H1 (cell line): ENCODE measurements at regions not wholly inside any gene's neighbourhood (a gene's known extent, or its start where the extent isn't known, plus 50 kb on each side); places are given as distances from the start of the nearest gene placed in this dataset.

ENCODE experiments used
- CTCF ChIA-PET: fragments of 300-600 bp; sonication (Branson Sonifier 250); formaldehyde crosslinking; loops from one replicate; lab custom pipeline; 2021; ENCODE audit not compliant: partially characterized antibody; lab: Charles Lee
- POLR2A ChIA-PET: fragments of 300-600 bp; sonication (Branson Sonifier 250); formaldehyde crosslinking; loops from one replicate; lab custom pipeline; 2021; ENCODE audit warnings: inconsistent platforms; ENCODE audit not compliant: partially characterized antibody; lab: Charles Lee
- DNase-seq, 2 experiments: peaks; one replicate each; pipeline versions ENCODE4 v3.0.0 to v3.0.0-alpha.2; 2010 to 2022; ENCODE audit warnings: low spot score in 2 of 2, low read depth in 1 of 2, mixed read lengths in 1 of 2
- FAIRE-seq: peaks from 2 replicates; lab custom pipeline; 2011; peaks lifted over from hg19 to GRCh38; lab: Jason Lieb, UNC
- H2AFZ ChIP-seq: 2 replicates; pipeline ENCODE4 v1.8.1; 2012; ENCODE audit warnings: low read length, inconsistent platforms
- H2AK5ac ChIP-seq: 2 replicates; pipeline ENCODE4 v1.6.1; 2013; ENCODE audit warnings: low read depth, low read length
- H2BK120ac ChIP-seq: replicated peaks from 2 replicates; pipeline ENCODE3; 2013; ENCODE audit warnings: low read depth, low read length, inconsistent platforms
- H2BK12ac ChIP-seq: 2 replicates; pipeline ENCODE4 v1.6.1; 2013; ENCODE audit warnings: low read depth, low read length
- H2BK15ac ChIP-seq: 2 replicates; pipeline ENCODE4 v1.6.1; 2013; ENCODE audit warnings: low read length
- H2BK20ac ChIP-seq: 2 replicates; pipeline ENCODE4 v1.6.1; 2013; ENCODE audit warnings: low read length
- H2BK5ac ChIP-seq: 2 replicates; pipeline ENCODE4 v1.6.1; 2013; ENCODE audit warnings: low read depth, low read length
- H3K14ac ChIP-seq: 2 replicates; pipeline ENCODE4 v1.6.1; 2013; ENCODE audit warnings: inconsistent platforms; ENCODE audit not compliant: insufficient read length
- H3K18ac ChIP-seq: 2 replicates; pipeline ENCODE4 v1.6.1; 2013; ENCODE audit warnings: low read length; ENCODE audit errors: extremely low read depth
- H3K23ac ChIP-seq: 2 replicates; pipeline ENCODE4 v1.6.1; 2013; ENCODE audit warnings: inconsistent platforms; ENCODE audit not compliant: insufficient read length
- H3K23me2 ChIP-seq: 2 replicates; pipeline ENCODE4 v1.6.1; 2013; ENCODE audit warnings: low read depth, low read length
- H3K27ac ChIP-seq: 2 replicates; pipeline ENCODE4 v1.6.1; 2011; ENCODE audit warnings: low read depth, low read length, inconsistent platforms
- H3K27me3 ChIP-seq, 4 experiments: replicated peaks in 1 of 4; 1 replicate in 1 of 4; 2 replicates in 3 of 4; pipeline versions ENCODE4 v1.6.1 to v1.8.1; 2011 to 2013; ENCODE audit warnings: low read length in 3 of 4, mild to moderate bottlenecking in 3 of 4, inconsistent platforms in 2 of 4, mixed read lengths in 2 of 4, moderate library complexity in 1 of 4; ENCODE audit not compliant: control insufficient read depth in 3 of 4, insufficient read depth in 3 of 4; ENCODE audit errors: extremely low read depth in 1 of 4
- H3K36me3 ChIP-seq, 4 experiments: 2 replicates each; pipeline versions ENCODE4 v1.6.1 to v1.8.1; 2011 to 2013; ENCODE audit warnings: mild to moderate bottlenecking in 4 of 4, low read length in 3 of 4, moderate library complexity in 2 of 4, control low read depth in 1 of 4, inconsistent platforms in 1 of 4; ENCODE audit not compliant: insufficient read depth in 4 of 4, control insufficient read depth in 2 of 4
- H3K4ac ChIP-seq: replicated peaks from 2 replicates; pipeline ENCODE3; 2013; ENCODE audit warnings: low read length, low read depth, mixed read lengths, inconsistent platforms; ENCODE audit not compliant: insufficient read length
- H3K4me1 ChIP-seq, 4 experiments: replicated peaks in 1 of 4; 1 replicate in 1 of 4; 2 replicates in 3 of 4; pipeline versions ENCODE4 v1.6.1 to v1.8.1; 2011 to 2013; ENCODE audit warnings: low read length in 3 of 4, inconsistent platforms in 2 of 4, mixed read lengths in 1 of 4; ENCODE audit not compliant: insufficient read depth in 4 of 4, control insufficient read depth in 3 of 4
- H3K4me2 ChIP-seq, 2 experiments: 2 replicates each; pipeline versions ENCODE4 v1.6.1 to v1.8.1; 2011 to 2013; ENCODE audit warnings: low read depth in 2 of 2, low read length in 2 of 2, control low read depth in 1 of 2, inconsistent platforms in 1 of 2, mild to moderate bottlenecking in 1 of 2; ENCODE audit not compliant: insufficient read depth in 1 of 2
- H3K4me3 ChIP-seq, 4 experiments: fragments of 200-600, 300-600 bp in 1 of 4; sonication (generic), shearing (Covaris generic), sonication (Bioruptor Twin) in 1 of 4; 2 replicates each; pipeline versions ENCODE4 v1.5.1 to v1.8.1; 2011 to 2016; ENCODE audit warnings: low read length in 4 of 4, low read depth in 3 of 4, control low read depth in 2 of 4, inconsistent platforms in 2 of 4, mild to moderate bottlenecking in 2 of 4, mixed read lengths in 1 of 4, moderate library complexity in 1 of 4; ENCODE audit not compliant: insufficient read depth in 2 of 4; ENCODE audit errors: extremely low read depth in 1 of 4
- H3K56ac ChIP-seq: replicated peaks from 2 replicates; pipeline ENCODE3; 2013; ENCODE audit warnings: low read depth, mild to moderate bottlenecking, mixed read lengths, low read length, inconsistent platforms; ENCODE audit not compliant: insufficient read length
- H3K79me1 ChIP-seq: 2 replicates; pipeline ENCODE4 v1.6.1; 2013; ENCODE audit warnings: low read depth, low read length, control low read depth
- H3K79me2 ChIP-seq, 2 experiments: 2 replicates each; pipeline versions ENCODE4 v1.6.1 to v1.8.1; 2012 to 2013; ENCODE audit warnings: low read length in 2 of 2, mild to moderate bottlenecking in 2 of 2, inconsistent platforms in 1 of 2; ENCODE audit not compliant: insufficient read depth in 2 of 2, control insufficient read depth in 1 of 2
- H3K9ac ChIP-seq, 4 experiments: replicated peaks in 1 of 4; 1 replicate in 1 of 4; 2 replicates in 3 of 4; pipeline versions ENCODE4 v1.6.1 to v1.8.1; 2011 to 2013; ENCODE audit warnings: low read depth in 3 of 4, low read length in 3 of 4, control low read depth in 2 of 4, mild to moderate bottlenecking in 2 of 4, moderate library complexity in 2 of 4, inconsistent platforms in 1 of 4; ENCODE audit errors: extremely low read depth in 1 of 4
- H3K9me3 ChIP-seq, 2 experiments: 2 replicates each; pipeline versions ENCODE4 v1.6.1 to v1.8.1; 2012 to 2013; ENCODE audit warnings: mild to moderate bottlenecking in 2 of 2, moderate library complexity in 2 of 2, control low read depth in 1 of 2, inconsistent platforms in 1 of 2, low read depth in 1 of 2, low read length in 1 of 2, mixed read lengths in 1 of 2; ENCODE audit not compliant: insufficient read depth in 2 of 2
- H4K20me1 ChIP-seq, 2 experiments: replicated peaks in 1 of 2; 2 replicates each; pipeline versions ENCODE3 to v1.8.1; 2011 to 2013; ENCODE audit warnings: inconsistent platforms in 2 of 2, low read length in 2 of 2, mild to moderate bottlenecking in 1 of 2; ENCODE audit not compliant: insufficient read depth in 2 of 2, control insufficient read depth in 1 of 2
- H4K5ac ChIP-seq: 2 replicates; pipeline ENCODE4 v1.6.1; 2013; ENCODE audit warnings: low read length, low read depth, mixed read lengths, inconsistent platforms; ENCODE audit not compliant: insufficient read length
- H4K8ac ChIP-seq: 2 replicates; pipeline ENCODE4 v1.8.0; 2013; ENCODE audit warnings: mild to moderate bottlenecking, moderate library complexity, low read length, inconsistent platforms; ENCODE audit not compliant: insufficient read depth; ENCODE audit errors: extremely low read depth
- H4K91ac ChIP-seq: replicated peaks from 2 replicates; pipeline ENCODE3; 2013; ENCODE audit warnings: low read length, mixed read lengths, inconsistent platforms; ENCODE audit not compliant: insufficient read length
- RNF2 ChIP-seq: fragments of 200-900, 300-1000 bp; sonication (generic); IDR thresholded peaks from 2 replicates; pipeline ENCODE4 v1.7.1; 2016; ENCODE audit warnings: borderline replicate concordance, low read depth, mild to moderate bottlenecking, antibody characterized with exemption, low read length; ENCODE audit not compliant: poor library complexity, severe bottlenecking; ENCODE audit errors: missing control alignments
- WGBS, 2 experiments: shearing (Covaris generic) in 1 of 2; methylation state at CpG; one replicate each; pipeline versions ENCODE4 v1.1.6 to v1.1.7; 2013 to 2015; ENCODE audit warnings: low lambda C conversion rate in 2 of 2, mixed read lengths in 2 of 2, inconsistent platforms in 1 of 2, low coverage in 1 of 2, missing lambda C conversion rate in 1 of 2; ENCODE audit not compliant: insufficient replicate concordance in 2 of 2, insufficient coverage in 1 of 2, insufficient read length in 1 of 2; ENCODE audit errors: extremely low coverage in 1 of 2, missing lambda C conversion rate in 1 of 2; 5-methylcytosine and 5-hydroxymethylcytosine counted together

- H3K9me3 ChIP-seq: no peaks in the 10 kb centered on the region
- no peak overlapping the region for H3K9ac ChIP-seq
- H2BK20ac ChIP-seq: no peak overlapping the region
- no peaks in the 10 kb centered on the region for H3K79me1 ChIP-seq
- H3K79me2 ChIP-seq: no peaks in the 10 kb centered on the region
- H3K4me3 ChIP-seq: no peak overlapping the region
- POLR2A ChIA-PET: no interaction called here
- H3K4ac ChIP-seq: no peak overlapping the region
- H2BK15ac ChIP-seq: no peak overlapping the region
- no peak for TF ChIP-seq RNF2
- TF ChIP-seq, all 59 proteins: peak for 0
- Histone ChIP-seq H2AK5ac (no peak overlapping the region), H3K27ac (no peak overlapping the region), H3K56ac (no peak overlapping the region), H4K5ac (no peak overlapping the region), H3K4me1 (peaks cover 0 to 5% (median 2%) of the 10 kb centered on the region in 4 experiments; a peak in 3 of 7 replicates), H3K36me3 (no peaks in the 10 kb centered on the region), H3K4me2 (no peak overlapping the region), H3K18ac (no peak overlapping the region), H3K23me2 (no peaks in the 10 kb centered on the region), H3K23ac (no peak overlapping the region), H2AFZ (no peak overlapping the region), H3K27me3 (no peaks in the 10 kb centered on the region), H3K14ac (no peak overlapping the region), H2BK12ac (no peak overlapping the region), H4K8ac (no peak overlapping the region), H2BK5ac (no peak overlapping the region), H2BK120ac (no peak overlapping the region), H4K20me1 (no peaks in the 10 kb centered on the region), H4K91ac (no peak overlapping the region)
- FAIRE-seq (no peak), DNase-seq (no peak)
- 92% methylated on average over 4 of the region's 4 CpGs; no CpG with 5 or more reads in 1 of the 2 experiments for WGBS, 2 experiments
- CTCF ChIA-PET: no interaction called here
These were observed 577.0 kb downstream of the LMO4 start for GRCh38 chr1:87905651-87906050.
